IMR-90 (cell line): ENCODE measurements at regions not wholly inside any gene's neighbourhood (a gene's known extent, or its start where the extent isn't known, plus 50 kb on each side); places are given as distances from the start of the nearest gene placed in this dataset.

ENCODE experiments used
- ATAC-seq: fragments of 200-7000 bp; cut with Tn5 transposase; 2 replicates; pipeline ENCODE4 v1.9.1; 2020; ENCODE audit warnings: low read depth, mild to moderate bottlenecking, moderate library complexity
- BruUV-seq: library from RNA; stranded (reverse); fragments of 400-500 nt; replicated peaks from 2 replicates; lab custom pipeline; 2021; lab: Mats Ljungman, UMichigan
- CTCF ChIA-PET: fragments of 300-600 bp; formaldehyde crosslinking; extraction: SDS; loops from one replicate; lab custom pipeline; 2021; ENCODE audit warnings: antibody characterized with exemption; lab: Yijun Ruan, JAX
- POLR2A ChIA-PET: fragments of 300-600 bp; sonication (Branson Sonifier 250); formaldehyde crosslinking; loops from one replicate; lab custom pipeline; 2022; ENCODE audit warnings: antibody characterized with exemption; ENCODE audit not compliant: unreplicated experiment; lab: Charles Lee
- DNase-seq: peaks from one replicate; pipeline ENCODE4 v3.0.0; 2013
- H2AFZ ChIP-seq: replicated peaks from 2 replicates; pipeline ENCODE3; 2013; ENCODE audit warnings: low read length, mild to moderate bottlenecking; ENCODE audit not compliant: poor library complexity
- H2AK5ac ChIP-seq: 2 replicates; pipeline ENCODE4 v1.6.1; 2013; ENCODE audit warnings: low read depth, low read length, inconsistent platforms
- H2AK9ac ChIP-seq: replicated peaks from 2 replicates; pipeline ENCODE3; 2013; ENCODE audit warnings: mild to moderate bottlenecking, low read depth, low read length, moderate library complexity; ENCODE audit not compliant: poor library complexity
- H2BK120ac ChIP-seq: 2 replicates; pipeline ENCODE4 v1.6.1; 2013; ENCODE audit warnings: low read depth, low read length, inconsistent platforms
- H2BK15ac ChIP-seq: 3 replicates; pipeline ENCODE4 v1.6.1; 2013; ENCODE audit warnings: low read depth, low read length, inconsistent platforms
- H2BK20ac ChIP-seq: 2 replicates; pipeline ENCODE4 v1.6.1; 2013; ENCODE audit warnings: low read depth, mild to moderate bottlenecking, inconsistent platforms, low read length, moderate library complexity
- H2BK5ac ChIP-seq: 2 replicates; pipeline ENCODE4 v1.6.1; 2013; ENCODE audit warnings: mild to moderate bottlenecking, low read depth, low read length, inconsistent platforms; ENCODE audit not compliant: poor library complexity, severe bottlenecking
- H3K14ac ChIP-seq: replicated peaks from 2 replicates; pipeline ENCODE4 v1.6.1; 2013; ENCODE audit warnings: low read depth, low read length, inconsistent platforms
- H3K18ac ChIP-seq: 2 replicates; pipeline ENCODE4 v1.6.1; 2013; ENCODE audit warnings: low read depth, low read length, control low read depth
- H3K23ac ChIP-seq: 2 replicates; pipeline ENCODE4 v1.6.1; 2013; ENCODE audit warnings: low read depth, low read length, inconsistent platforms
- H3K27ac ChIP-seq: 2 replicates; pipeline ENCODE4 v1.5.1; 2013; ENCODE audit warnings: mild to moderate bottlenecking, control low read depth, low read length; ENCODE audit not compliant: insufficient read depth
- H3K27me3 ChIP-seq: 2 replicates; pipeline ENCODE4 v1.6.1; 2013; ENCODE audit warnings: low read length; ENCODE audit not compliant: control insufficient read depth, insufficient read depth
- H3K36me3 ChIP-seq: 2 replicates; pipeline ENCODE4 v1.6.1; 2013; ENCODE audit warnings: low read length, mixed read lengths; ENCODE audit not compliant: control insufficient read depth, insufficient read depth
- H3K4ac ChIP-seq: 2 replicates; pipeline ENCODE4 v1.6.1; 2013; ENCODE audit warnings: low read depth, low read length, inconsistent platforms
- H3K4me1 ChIP-seq: 2 replicates; pipeline ENCODE4 v1.6.1; 2013; ENCODE audit warnings: low read length, mixed read lengths; ENCODE audit not compliant: control insufficient read depth, insufficient read depth
- H3K4me2 ChIP-seq: 2 replicates; pipeline ENCODE4 v1.6.1; 2013; ENCODE audit warnings: low read depth, mild to moderate bottlenecking, control low read depth, low read length, moderate library complexity
- H3K4me3 ChIP-seq: 2 replicates; pipeline ENCODE4 v1.5.1; 2013; ENCODE audit warnings: low read depth, mild to moderate bottlenecking, control low read depth, low read length, moderate library complexity; ENCODE audit not compliant: insufficient read depth
- H3K56ac ChIP-seq: 2 replicates; pipeline ENCODE4 v1.6.1; 2013; ENCODE audit warnings: low read length, inconsistent platforms; ENCODE audit not compliant: insufficient read depth; ENCODE audit errors: extremely low read depth
- H3K79me1 ChIP-seq, 2 experiments: 2 replicates each; pipeline ENCODE4 v1.6.1; 2013; ENCODE audit warnings: low read length in 2 of 2, inconsistent platforms in 1 of 2, low read depth in 1 of 2
- H3K9ac ChIP-seq: 2 replicates; pipeline ENCODE4 v1.6.1; 2013; ENCODE audit warnings: low read depth, low read length, control low read depth
- H3K9me1 ChIP-seq: 2 replicates; pipeline ENCODE4 v1.6.1; 2013; ENCODE audit warnings: low read length, inconsistent platforms; ENCODE audit not compliant: insufficient read depth
- H3K9me3 ChIP-seq: 2 replicates; pipeline ENCODE4 v1.6.1; 2013; ENCODE audit warnings: low read length; ENCODE audit not compliant: control insufficient read depth, insufficient read depth
- H4K20me1 ChIP-seq: 2 replicates; pipeline ENCODE4 v1.6.1; 2013; ENCODE audit warnings: low read length, inconsistent platforms; ENCODE audit not compliant: insufficient read depth
- H4K5ac ChIP-seq: 2 replicates; pipeline ENCODE4 v1.6.1; 2013; ENCODE audit warnings: mild to moderate bottlenecking, low read depth, low read length, control low read depth
- H4K8ac ChIP-seq, 2 experiments: 2 replicates each; pipeline ENCODE4 v1.6.1; 2013; ENCODE audit warnings: low read depth in 2 of 2, low read length in 2 of 2, control low read depth in 1 of 2, inconsistent platforms in 1 of 2
- H4K91ac ChIP-seq: 2 replicates; pipeline ENCODE4 v1.6.1; 2013; ENCODE audit warnings: low read depth, low read length, inconsistent platforms; ENCODE audit not compliant: insufficient read depth
- BHLHE40 ChIP-seq: fragments of 150-350 bp; IDR thresholded peaks from 2 replicates; pipeline ENCODE4 v1.6.1; 2016; ENCODE audit warnings: mild to moderate bottlenecking, low read depth, low read length
- CEBPB ChIP-seq: IDR thresholded peaks from 2 replicates; pipeline ENCODE4 v1.6.1; 2012; ENCODE audit warnings: low read depth, low read length, improper control_type of control experiment
- CHD1 ChIP-seq: IDR thresholded peaks from 2 replicates; pipeline ENCODE4 v1.6.1; 2012; ENCODE audit warnings: low read depth, low read length, improper control_type of control experiment
- CTCF ChIP-seq: conservative IDR thresholded peaks from 2 replicates; pipeline ENCODE4 v1.5.1; 2012; ENCODE audit warnings: mild to moderate bottlenecking, low read depth, low read length, improper control_type of control experiment
- FOS ChIP-seq: fragments of 150-350 bp; IDR thresholded peaks from 2 replicates; pipeline ENCODE4 v1.6.1; 2016; ENCODE audit warnings: low read depth, low read length
- MAFK ChIP-seq: IDR thresholded peaks from 2 replicates; pipeline ENCODE4 v1.6.1; 2012; ENCODE audit warnings: low read depth, low read length, improper control_type of control experiment
- MAZ ChIP-seq: IDR thresholded peaks from 2 replicates; pipeline ENCODE4 v1.6.1; 2012; ENCODE audit warnings: low read depth, mild to moderate bottlenecking, low read length, improper control_type of control experiment, moderate library complexity, borderline replicate concordance
- MXI1 ChIP-seq: IDR thresholded peaks from 2 replicates; pipeline ENCODE4 v1.6.1; 2012; ENCODE audit warnings: low read depth, mild to moderate bottlenecking, low read length, moderate library complexity, borderline replicate concordance
- NFE2L2 ChIP-seq: fragments of 150-350 bp; IDR thresholded peaks from 2 replicates; pipeline ENCODE4 v1.6.1; 2016; ENCODE audit warnings: low read depth, mild to moderate bottlenecking, low read length
- POLR2A ChIP-seq: IDR thresholded peaks from 2 replicates; pipeline ENCODE4 v1.6.1; 2012; ENCODE audit warnings: mild to moderate bottlenecking, low read depth, low read length
- RAD21 ChIP-seq: IDR thresholded peaks from 2 replicates; pipeline ENCODE4 v1.6.1; 2012; ENCODE audit warnings: low read length, improper control_type of control experiment
- RCOR1 ChIP-seq: IDR thresholded peaks from 2 replicates; pipeline ENCODE4 v1.6.1; 2012; ENCODE audit warnings: mild to moderate bottlenecking, low read length, improper control_type of control experiment; ENCODE audit not compliant: insufficient replicate concordance
- RFX5 ChIP-seq: IDR thresholded peaks from 2 replicates; pipeline ENCODE4 v1.8.0; 2012; ENCODE audit warnings: low read depth, mild to moderate bottlenecking, low read length, moderate library complexity
- SMC3 ChIP-seq: fragments of 150-350 bp; IDR thresholded peaks from 2 replicates; pipeline ENCODE4 v1.6.1; 2016; ENCODE audit warnings: low read depth, mild to moderate bottlenecking, antibody characterized with exemption, low read length, moderate library complexity
- USF2 ChIP-seq: fragments of 150-350 bp; IDR thresholded peaks from 2 replicates; pipeline ENCODE4 v1.6.1; 2017; ENCODE audit warnings: mild to moderate bottlenecking, antibody characterized with exemption, low read length, low read depth
- WGBS, 2 experiments: methylation state at CpG; one replicate each; pipeline versions ENCODE4 v1.1.5 to v1.1.7; 2013; ENCODE audit warnings: missing lambda C conversion rate in 2 of 2; ENCODE audit not compliant: insufficient read length in 1 of 2; ENCODE audit errors: extremely low coverage in 2 of 2; 5-methylcytosine and 5-hydroxymethylcytosine counted together
- dilution Hi-C: fragments of 300-500 bp; cut with HindIII; formaldehyde crosslinking; loops from one replicate; pipeline ENCODE4 v1.14.3; 2018; ENCODE audit warnings: low sequenced_read_pairs; ENCODE audit not compliant: unreplicated experiment
- in situ Hi-C: fragments of 300-500 bp; cut with MboI; formaldehyde crosslinking; loops from 3 replicates; pipeline ENCODE4 v1.14.3; 2019; ENCODE audit warnings: low sequenced_read_pairs, inconsistent platforms, mixed read lengths
- intact Hi-C: fragments of 100-400 bp; cut with micrococcal nuclease; formaldehyde crosslinking; loops from 2 replicates; pipeline ENCODE4 v1.10.0; 2022
- TF ChIP-seq, protein P1 (sequence below): fragments of 150-350 bp; IDR thresholded peaks from 2 replicates; pipeline ENCODE4 v1.6.1; 2016; ENCODE audit warnings: low read depth, mild to moderate bottlenecking, low read length, moderate library complexity, borderline replicate concordance

DNA sequence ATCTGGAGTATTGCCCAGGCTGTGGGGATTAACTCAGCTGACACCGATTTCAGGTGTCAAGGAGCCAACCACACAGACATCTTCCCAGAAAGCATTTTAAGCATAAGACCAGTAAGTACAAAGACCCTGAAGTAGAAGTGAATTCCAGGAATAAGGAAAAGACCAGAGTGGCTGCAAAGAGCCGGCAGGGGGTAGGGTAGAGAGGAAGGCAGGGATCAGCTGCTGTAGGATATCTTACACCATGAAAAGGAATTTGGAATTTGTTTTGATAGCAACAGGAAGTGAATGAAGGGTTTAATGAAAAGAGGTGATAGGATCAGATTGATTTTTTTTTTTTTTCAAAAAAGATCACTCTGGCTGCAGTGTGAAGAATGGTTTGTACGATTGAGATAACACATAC, 113.6 kb upstream of the PPARGC1A start:
- POLR2A ChIA-PET = no interaction called here
- DNase-seq (no peak), ATAC-seq (peak; percentile 54; the same call in 1 of the 2 replicates)
- Histone ChIP-seq H2AK9ac (no peak overlapping the region), H2BK120ac (no peak overlapping the region), H3K9me1 (no peaks in the 10 kb centered on the region), H3K9ac (no peak overlapping the region), H2AK5ac (no peak overlapping the region), H3K4me3 (no peak overlapping the region), H3K27me3 (no peaks in the 10 kb centered on the region; the same call in 1 of the 2 replicates), H3K14ac (no peak overlapping the region), H2AFZ (no peak overlapping the region), H2BK15ac (no peak overlapping the region), H3K36me3 (no peaks in the 10 kb centered on the region), H3K4ac (no peak overlapping the region), H3K18ac (no peak overlapping the region), H3K79me1 (no peaks in the 10 kb centered on the region), H2BK20ac (no peak overlapping the region), H4K91ac (no peak overlapping the region), H3K23ac (no peak overlapping the region), H3K4me1 (peaks cover 1% of the 10 kb centered on the region; the same call in 1 of the 2 replicates), H4K8ac (no peak overlapping the region), H3K9me3 (no peaks in the 10 kb centered on the region), H4K20me1 (no peaks in the 10 kb centered on the region), H2BK5ac (no peak overlapping the region), H3K27ac (no peak overlapping the region), H3K56ac (no peak overlapping the region), H3K4me2 (no peak overlapping the region), H4K5ac (no peak overlapping the region)
- BruUV-seq = no TSS peak
- in situ Hi-C loops (no loop called here), dilution Hi-C loops (no loop called here), intact Hi-C loops (no loop called here)
- CTCF ChIA-PET = no interaction called here
- TF ChIP-seq BHLHE40 (no peak), CTCF (no peak), RAD21 (no peak), SMC3 (no peak), USF2 (no peak), CEBPB (no peak), MAZ (no peak), POLR2A (no peak), RFX5 (no peak), NFE2L2 (no peak), MXI1 (no peak), MAFK (no peak), FOS (no peak), CHD1 (no peak), RCOR1 (no peak)
- TF ChIP-seq, protein P1, sequence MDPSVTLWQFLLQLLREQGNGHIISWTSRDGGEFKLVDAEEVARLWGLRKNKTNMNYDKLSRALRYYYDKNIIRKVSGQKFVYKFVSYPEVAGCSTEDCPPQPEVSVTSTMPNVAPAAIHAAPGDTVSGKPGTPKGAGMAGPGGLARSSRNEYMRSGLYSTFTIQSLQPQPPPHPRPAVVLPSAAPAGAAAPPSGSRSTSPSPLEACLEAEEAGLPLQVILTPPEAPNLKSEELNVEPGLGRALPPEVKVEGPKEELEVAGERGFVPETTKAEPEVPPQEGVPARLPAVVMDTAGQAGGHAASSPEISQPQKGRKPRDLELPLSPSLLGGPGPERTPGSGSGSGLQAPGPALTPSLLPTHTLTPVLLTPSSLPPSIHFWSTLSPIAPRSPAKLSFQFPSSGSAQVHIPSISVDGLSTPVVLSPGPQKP = no peak
- WGBS, 2 experiments = no CpG with 5 or more reads among the region's 3 CpGs
